BLaER1 (cell line): ENCODE measurements at regions not wholly inside any gene's neighbourhood (a gene's known extent, or its start where the extent isn't known, plus 50 kb on each side); places are given as distances from the start of the nearest gene placed in this dataset.

Experiments
- H3K27ac ChIP-seq: shearing (Covaris generic); formaldehyde crosslinking; 2 replicates; pipeline ENCODE4 v1.8.1; 2022
- H3K27me3 ChIP-seq: shearing (Covaris generic); formaldehyde crosslinking; 2 replicates; pipeline ENCODE4 v1.8.1; 2022
- H3K36me3 ChIP-seq: shearing (Covaris generic); formaldehyde crosslinking; 2 replicates; pipeline ENCODE4 v1.8.1; 2022
- H3K4me1 ChIP-seq: shearing (Covaris generic); formaldehyde crosslinking; 2 replicates; pipeline ENCODE4 v1.8.1; 2022
- H3K4me2 ChIP-seq: shearing (Covaris generic); formaldehyde crosslinking; 2 replicates; pipeline ENCODE4 v1.8.1; 2022
- H3K4me3 ChIP-seq: shearing (Covaris generic); formaldehyde crosslinking; 2 replicates; pipeline ENCODE4 v1.8.1; 2022
- H3K9ac ChIP-seq: shearing (Covaris generic); formaldehyde crosslinking; 2 replicates; pipeline ENCODE4 v1.8.1; 2022
- H3K9me3 ChIP-seq: shearing (Covaris generic); formaldehyde crosslinking; 2 replicates; pipeline ENCODE4 v1.8.1; 2022
- H4K20me1 ChIP-seq: shearing (Covaris generic); formaldehyde crosslinking; 2 replicates; pipeline ENCODE4 v1.8.1; 2022
- Cebpa-rat ChIP-seq: shearing (Covaris generic); IDR thresholded peaks from 2 replicates; pipeline ENCODE4 v1.8.1; 2022

GRCh38 chr1:55334160-55334559 is 119.0 kb upstream of the USP24 start:
- no peak for TF ChIP-seq Cebpa-rat
- no peak overlapping the region for H3K9ac ChIP-seq
- H3K4me3 ChIP-seq, result no peak overlapping the region
- H4K20me1 ChIP-seq, result no peaks in the 10 kb centered on the region
- H3K27ac ChIP-seq, result peak overlapping the region; percentile 24; the same call in 1 of the 2 replicates
- peak overlapping the region; percentile 7; the same call in 1 of the 2 replicates for H3K4me2 ChIP-seq
- peaks cover 35% of the 10 kb centered on the region for H3K4me1 ChIP-seq
- no peaks in the 10 kb centered on the region for H3K27me3 ChIP-seq
- H3K9me3 ChIP-seq, result no peaks in the 10 kb centered on the region
- H3K36me3 ChIP-seq, result no peaks in the 10 kb centered on the region

GRCh38 chr1:55333461-55333860 is 118.3 kb upstream of the USP24 start:
- no peaks in the 10 kb centered on the region for H3K27me3 ChIP-seq
- H3K4me2 ChIP-seq, result no peak overlapping the region
- no peak overlapping the region for H3K9ac ChIP-seq
- H3K4me1 ChIP-seq, result peaks cover 33% of the 10 kb centered on the region
- H3K4me3 ChIP-seq, result no peak overlapping the region
- no peaks in the 10 kb centered on the region for H3K36me3 ChIP-seq
- no peaks in the 10 kb centered on the region for H3K9me3 ChIP-seq
- H4K20me1 ChIP-seq, result no peaks in the 10 kb centered on the region
- H3K27ac ChIP-seq, result peak overlapping the region; percentile 24; the same call in 1 of the 2 replicates
- TF ChIP-seq Cebpa-rat, result no peak

GRCh38 chr1:55331351-55331750 is 116.2 kb upstream of the USP24 start:
- H3K4me3 ChIP-seq, result no peak overlapping the region
- H3K4me2 ChIP-seq, result no peak overlapping the region
- no peaks in the 10 kb centered on the region for H3K27me3 ChIP-seq
- H3K36me3 ChIP-seq, result no peaks in the 10 kb centered on the region
- H3K9me3 ChIP-seq, result no peaks in the 10 kb centered on the region
- peaks cover 19% of the 10 kb centered on the region for H3K4me1 ChIP-seq
- H3K27ac ChIP-seq, result no peak overlapping the region
- no peaks in the 10 kb centered on the region for H4K20me1 ChIP-seq
- no peak overlapping the region for H3K9ac ChIP-seq
- TF ChIP-seq Cebpa-rat, result no peak

- Histone ChIP-seq H3K27me3 (no peaks in the 10 kb centered on the region), H3K9me3 (no peaks in the 10 kb centered on the region), H3K27ac (no peak overlapping the region), H3K4me2 (no peak overlapping the region), H4K20me1 (no peaks in the 10 kb centered on the region), H3K9ac (no peak overlapping the region), H3K36me3 (no peaks in the 10 kb centered on the region), H3K4me1 (peaks cover 19% of the 10 kb centered on the region), H3K4me3 (no peak overlapping the region)
- TF ChIP-seq Cebpa-rat, result no peak
These were observed 114.8 kb upstream of the USP24 start for GRCh38 chr1:55329808-55330432.

GRCh38 chr1:55329091-55329490 is 113.9 kb upstream of the USP24 start:
- no peak overlapping the region for H3K4me2 ChIP-seq
- H4K20me1 ChIP-seq, result no peaks in the 10 kb centered on the region
- no peaks in the 10 kb centered on the region for H3K27me3 ChIP-seq
- no peak for TF ChIP-seq Cebpa-rat
- no peak overlapping the region for H3K4me3 ChIP-seq
- H3K9me3 ChIP-seq, result no peaks in the 10 kb centered on the region
- H3K27ac ChIP-seq, result no peak overlapping the region
- H3K4me1 ChIP-seq, result peaks cover 10% of the 10 kb centered on the region
- no peak overlapping the region for H3K9ac ChIP-seq
- H3K36me3 ChIP-seq, result no peaks in the 10 kb centered on the region

- Histone ChIP-seq H4K20me1 (no peaks in the 10 kb centered on the region), H3K4me3 (no peak overlapping the region), H3K36me3 (no peaks in the 10 kb centered on the region), H3K27me3 (no peaks in the 10 kb centered on the region), H3K4me1 (peaks cover 5% of the 10 kb centered on the region; the same call in 1 of the 2 replicates), H3K4me2 (no peak overlapping the region), H3K27ac (no peak overlapping the region), H3K9ac (no peak overlapping the region), H3K9me3 (no peaks in the 10 kb centered on the region)
- TF ChIP-seq Cebpa-rat, result no peak
These were observed 111.5 kb upstream of the USP24 start for GRCh38 chr1:55326496-55327243.

GRCh38 chr1:55323760-55324159 is 108.6 kb upstream of the USP24 start:
- no peak overlapping the region for H3K27ac ChIP-seq

GRCh38 chr1:55322842-55323241 is 107.7 kb upstream of the USP24 start:
- no peaks in the 10 kb centered on the region for H4K20me1 ChIP-seq

More at GRCh38 chr1:55323760-55324159, 108.6 kb upstream of the USP24 start:
- Histone ChIP-seq H4K20me1 (no peaks in the 10 kb centered on the region), H3K4me2 (no peak overlapping the region), H3K9me3 (no peaks in the 10 kb centered on the region), H3K4me3 (no peak overlapping the region), H3K27me3 (no peaks in the 10 kb centered on the region), H3K36me3 (no peaks in the 10 kb centered on the region), H3K9ac (no peak overlapping the region), H3K4me1 (0 out of 2 replicates have a peak, but pooled peaks cover under 1% of the 10 kb centered on the region)
- no peak for TF ChIP-seq Cebpa-rat

GRCh38 chr1:55321942-55322341 is 106.8 kb upstream of the USP24 start:
- TF ChIP-seq Cebpa-rat, result no peak
- Histone ChIP-seq H3K9me3 (no peaks in the 10 kb centered on the region), H3K4me1 (peaks cover 18% of the 10 kb centered on the region), H3K4me2 (no peak overlapping the region), H4K20me1 (no peaks in the 10 kb centered on the region), H3K36me3 (no peaks in the 10 kb centered on the region), H3K4me3 (no peak overlapping the region), H3K27me3 (no peaks in the 10 kb centered on the region), H3K9ac (no peak overlapping the region), H3K27ac (no peak overlapping the region)

More at GRCh38 chr1:55322842-55323241, 107.7 kb upstream of the USP24 start:
- Histone ChIP-seq H3K4me3 (no peak overlapping the region), H3K27me3 (no peaks in the 10 kb centered on the region), H3K27ac (no peak overlapping the region), H3K4me1 (peaks cover 9% of the 10 kb centered on the region), H3K4me2 (no peak overlapping the region), H3K9ac (no peak overlapping the region), H3K36me3 (no peaks in the 10 kb centered on the region), H3K9me3 (no peaks in the 10 kb centered on the region)
- no peak for TF ChIP-seq Cebpa-rat

- Histone ChIP-seq H3K36me3 (no peaks in the 10 kb centered on the region), H3K27me3 (no peaks in the 10 kb centered on the region), H3K27ac (no peak overlapping the region), H3K4me3 (no peak overlapping the region), H4K20me1 (no peaks in the 10 kb centered on the region), H3K4me2 (no peak overlapping the region), H3K9me3 (no peaks in the 10 kb centered on the region), H3K4me1 (peaks cover 28% of the 10 kb centered on the region), H3K9ac (no peak overlapping the region)
- TF ChIP-seq Cebpa-rat, result no peak
These were observed 105.7 kb upstream of the USP24 start for GRCh38 chr1:55320891-55321290.
